GM23338 (cell line): ENCODE measurements at regions not wholly inside any gene's neighbourhood (a gene's known extent, or its start where the extent isn't known, plus 50 kb on each side); places are given as distances from the start of the nearest gene placed in this dataset.

Source experiments
- ATAC-seq: fragments of 200-7000 bp; cut with Tn5 transposase; 3 replicates; pipeline ENCODE4 v1.9.1; 2020
- DNase-seq: peaks from one replicate; pipeline ENCODE4 v3.0.0-alpha.2; 2015; ENCODE audit warnings: low spot score
- H2AFZ ChIP-seq: fragments of 200-600 bp; sonication (generic); 2 replicates; pipeline ENCODE4 v1.8.0; 2016; ENCODE audit warnings: antibody characterized with exemption, mild to moderate bottlenecking, moderate library complexity
- H3F3A ChIP-seq: fragments of 200-600 bp; sonication (generic); replicated peaks from 2 replicates; pipeline ENCODE4 v1.8.0; 2017; ENCODE audit warnings: antibody characterized with exemption, mixed run types, low read depth
- H3K27ac ChIP-seq: fragments of 200-600 bp; sonication (generic); 2 replicates; pipeline ENCODE4 v1.6.1; 2016; ENCODE audit warnings: low read depth
- H3K27me3 ChIP-seq: fragments of 200-600 bp; sonication (generic); 2 replicates; pipeline ENCODE4 v1.8.0; 2016; ENCODE audit warnings: mild to moderate bottlenecking, mixed run types, moderate library complexity; ENCODE audit not compliant: insufficient read depth
- H3K36me3 ChIP-seq: fragments of 200-600 bp; sonication (generic); 2 replicates; pipeline ENCODE4 v1.8.0; 2016; ENCODE audit warnings: mild to moderate bottlenecking; ENCODE audit not compliant: insufficient read depth
- H3K4me1 ChIP-seq: fragments of 200-600 bp; sonication (generic); 2 replicates; pipeline ENCODE4 v1.8.0; 2016; ENCODE audit warnings: mild to moderate bottlenecking, moderate library complexity; ENCODE audit not compliant: insufficient read depth
- H3K4me2 ChIP-seq: fragments of 200-600 bp; sonication (generic); 2 replicates; pipeline ENCODE4 v1.7.1; 2017; ENCODE audit warnings: mixed run types
- H3K4me3 ChIP-seq: fragments of 200-600 bp; sonication (generic); 2 replicates; pipeline ENCODE4 v1.6.1; 2016; ENCODE audit warnings: mixed run types
- H3K79me2 ChIP-seq: fragments of 200-600 bp; sonication (generic); replicated peaks from 2 replicates; pipeline ENCODE4 v1.8.0; 2017; ENCODE audit warnings: mild to moderate bottlenecking; ENCODE audit not compliant: insufficient read depth
- H3K9me2 ChIP-seq: fragments of 200-600 bp; sonication (generic); 2 replicates; pipeline ENCODE4 v1.8.0; 2017; ENCODE audit not compliant: insufficient read depth
- H4K20me1 ChIP-seq: fragments of 200-600 bp; sonication (generic); replicated peaks from 2 replicates; pipeline ENCODE4 v1.8.0; 2017; ENCODE audit warnings: mild to moderate bottlenecking; ENCODE audit not compliant: insufficient read depth
- H3K27ac Mint-ChIP-seq: 2 replicates; pipeline ENCODE4 v1.8.0; 2020; ENCODE audit warnings: inconsistent platforms, mild to moderate bottlenecking, moderate library complexity, mixed read lengths
- H3K27me3 Mint-ChIP-seq: 3 replicates; pipeline ENCODE4 v1.8.0; 2022; ENCODE audit warnings: low read depth, mild to moderate bottlenecking, moderate library complexity, mixed read lengths, inconsistent platforms; ENCODE audit not compliant: insufficient read depth, poor library complexity
- H3K36me3 Mint-ChIP-seq: 3 replicates; pipeline ENCODE4 v1.8.0; 2021; ENCODE audit warnings: low read depth, mild to moderate bottlenecking, inconsistent platforms, moderate library complexity, mixed read lengths
- H3K4me1 Mint-ChIP-seq: 3 replicates; pipeline ENCODE4 v1.8.0; 2020; ENCODE audit warnings: mild to moderate bottlenecking, inconsistent platforms, mixed read lengths
- H3K4me3 Mint-ChIP-seq: 3 replicates; pipeline ENCODE4 v1.8.0; 2021; ENCODE audit warnings: moderate library complexity, mild to moderate bottlenecking, inconsistent platforms, mixed read lengths
- H3K9me3 Mint-ChIP-seq: 3 replicates; pipeline ENCODE4 v1.8.0; 2020; ENCODE audit warnings: moderate library complexity, mild to moderate bottlenecking, inconsistent platforms, mixed read lengths
- CREB1 ChIP-seq: fragments of 250-450 bp; sonication (Bioruptor Pico); IDR thresholded peaks from 2 replicates; pipeline ENCODE4 v1.5.0; 2020; ENCODE audit warnings: low read depth, mild to moderate bottlenecking, moderate library complexity
- CTCF ChIP-seq, 2 experiments: fragments of 200-600 bp in 1 of 2; sonication (generic) in 1 of 2; conservative IDR thresholded peaks; 2 replicates each; pipeline versions ENCODE4 v1.5.1 to v1.6.1; 2016 to 2017; ENCODE audit warnings: antibody characterized with exemption in 2 of 2, low read depth in 2 of 2, mild to moderate bottlenecking in 2 of 2, moderate library complexity in 1 of 2
- ETS1 ChIP-seq: IDR thresholded peaks from 2 replicates; pipeline ENCODE4 v1.6.1; 2016; ENCODE audit warnings: antibody characterized with exemption
- EZH2 ChIP-seq: fragments of 200-600 bp; sonication (generic); IDR thresholded peaks from one replicate; pipeline ENCODE4 v1.8.0; 2017; ENCODE audit warnings: antibody characterized with exemption, mild to moderate bottlenecking, low read depth; ENCODE audit not compliant: unreplicated experiment
- EZH2phosphoT487 ChIP-seq: fragments of 200-600 bp; sonication (generic); IDR thresholded peaks from one replicate; pipeline ENCODE4 v1.8.1; 2018; ENCODE audit warnings: antibody characterized with exemption; ENCODE audit not compliant: unreplicated experiment
- JUNB ChIP-seq: IDR thresholded peaks from one replicate; pipeline ENCODE4 v1.6.1; 2016; ENCODE audit warnings: antibody characterized with exemption; ENCODE audit not compliant: unreplicated experiment
- NANOG ChIP-seq: IDR thresholded peaks from 2 replicates; pipeline ENCODE4 v1.6.1; 2016; ENCODE audit warnings: antibody characterized with exemption, borderline replicate concordance
- POLR2AphosphoS5 ChIP-seq: IDR thresholded peaks from 2 replicates; pipeline ENCODE4 v1.6.1; 2016; ENCODE audit warnings: antibody characterized with exemption, low read depth
- REST ChIP-seq: IDR thresholded peaks from one replicate; pipeline ENCODE4 v1.6.1; 2018; ENCODE audit warnings: antibody characterized with exemption; ENCODE audit not compliant: unreplicated experiment
- STAT1 ChIP-seq: IDR thresholded peaks from one replicate; pipeline ENCODE4 v1.6.1; 2016; ENCODE audit warnings: antibody characterized with exemption; ENCODE audit not compliant: unreplicated experiment
- ZNF114 ChIP-seq: fragments of 250-450 bp; sonication (Bioruptor Pico); IDR thresholded peaks from 2 replicates; pipeline ENCODE4 v1.5.0; 2020; ENCODE audit warnings: mild to moderate bottlenecking, moderate library complexity
- ZNF331 ChIP-seq: fragments of 250-450 bp; sonication (Bioruptor Pico); IDR thresholded peaks from 2 replicates; pipeline ENCODE4 v1.5.0; 2020; ENCODE audit warnings: low read depth, mild to moderate bottlenecking, moderate library complexity
- ZNF462 ChIP-seq: fragments of 250-450 bp; sonication (Bioruptor Pico); IDR thresholded peaks from 2 replicates; pipeline ENCODE4 v1.5.0; 2020; ENCODE audit warnings: mild to moderate bottlenecking, moderate library complexity

GRCh38 chr18:54769526-54770464 is 58.5 kb upstream of the RAB27B start:
- no peaks in the 10 kb centered on the region for H3K9me3 Mint-ChIP-seq
- H3K36me3 Mint-ChIP-seq, result no peaks in the 10 kb centered on the region
- no peaks in the 10 kb centered on the region for H3K27me3 Mint-ChIP-seq
- H3K27ac ChIP-seq, result no peak overlapping the region
- no peaks in the 10 kb centered on the region; the same call in 1 of the 2 replicates for H3K9me2 ChIP-seq
- H4K20me1 ChIP-seq, result no peaks in the 10 kb centered on the region
- H2AFZ ChIP-seq, result no peak overlapping the region
- no peak overlapping the region for H3K4me2 ChIP-seq
- no peaks in the 10 kb centered on the region for H3K79me2 ChIP-seq
- DNase-seq (no peak), ATAC-seq (no peak)
- H3K4me1 ChIP-seq, result peaks cover 15% of the 10 kb centered on the region
- H3K27me3 ChIP-seq, result no peaks in the 10 kb centered on the region
- H3K4me3 Mint-ChIP-seq, result no peak overlapping the region
- no peaks in the 10 kb centered on the region for H3F3A ChIP-seq
- H3K4me1 Mint-ChIP-seq, result peaks cover 20% of the 10 kb centered on the region
- no peak overlapping the region for H3K4me3 ChIP-seq
- TF ChIP-seq ZNF331 (CRISPR knock-in tag) (no peak), CTCF (conservative IDR thresholded peaks at IDR 0.05; ENCODE audit: low read depth in 2 of 2) (no peak), REST (no peak), EZH2 (no peak), ETS1 (no peak), NANOG (no peak), EZH2phosphoT487 (no peak), JUNB (no peak), STAT1 (no peak), POLR2AphosphoS5 (no peak), CREB1 (no peak), ZNF114 (CRISPR knock-in tag) (no peak), ZNF462 (no peak)
- H3K27ac Mint-ChIP-seq, result no peak overlapping the region
- H3K36me3 ChIP-seq, result no peaks in the 10 kb centered on the region
